Mononuclear cell (primary cell): ENCODE measurements at regions not wholly inside any gene's neighbourhood (a gene's known extent, or its start where the extent isn't known, plus 50 kb on each side); places are given as distances from the start of the nearest gene placed in this dataset.

Experiments
- H3K27me3 ChIP-seq: 2 replicates; pipeline ENCODE4 v1.6.0; 2011; ENCODE audit warnings: low read length, control low read depth; ENCODE audit not compliant: insufficient read depth
- H3K4me1 ChIP-seq: 2 replicates; pipeline ENCODE4 v1.5.1; 2011; ENCODE audit warnings: mild to moderate bottlenecking, low read length, control low read depth; ENCODE audit not compliant: insufficient read depth
- H3K4me3 ChIP-seq: 2 replicates; pipeline ENCODE4 v1.5.1; 2011; ENCODE audit warnings: mild to moderate bottlenecking, low read length, moderate library complexity
- H3K9me3 ChIP-seq: 2 replicates; pipeline ENCODE4 v1.5.1; 2011; ENCODE audit warnings: low read depth, mild to moderate bottlenecking, control low read depth, low read length

GRCh38 chr1:59012378-59012777, 228.5 kb upstream of the JUN start:
- no peaks in the 10 kb centered on the region for H3K27me3 ChIP-seq
- H3K4me3 ChIP-seq = no peak overlapping the region
- peaks cover 36% of the 10 kb centered on the region for H3K4me1 ChIP-seq
- no peaks in the 10 kb centered on the region for H3K9me3 ChIP-seq

GRCh38 chr1:59013276-59013927, 229.6 kb upstream of the JUN start:
- no peaks in the 10 kb centered on the region for H3K27me3 ChIP-seq
- H3K4me1 ChIP-seq = peaks cover 35% of the 10 kb centered on the region
- no peak overlapping the region for H3K4me3 ChIP-seq
- no peaks in the 10 kb centered on the region for H3K9me3 ChIP-seq

GRCh38 chr1:59013928-59014279, 230.1 kb upstream of the JUN start:
- H3K4me1 ChIP-seq = peaks cover 33% of the 10 kb centered on the region

GRCh38 chr1:59014827-59015226, 231.0 kb upstream of the JUN start:
- Histone ChIP-seq H3K9me3 (no peaks in the 10 kb centered on the region), H3K4me1 (peaks cover 36% of the 10 kb centered on the region), H3K4me3 (no peak overlapping the region), H3K27me3 (no peaks in the 10 kb centered on the region)

More at GRCh38 chr1:59013928-59014279, 230.1 kb upstream of the JUN start:
- Histone ChIP-seq H3K27me3 (no peaks in the 10 kb centered on the region), H3K4me3 (no peak overlapping the region), H3K9me3 (no peaks in the 10 kb centered on the region)

GRCh38 chr1:59015708-59016107, 231.9 kb upstream of the JUN start:
- H3K9me3 ChIP-seq = no peaks in the 10 kb centered on the region
- H3K4me1 ChIP-seq = peaks cover 45% of the 10 kb centered on the region
- H3K27me3 ChIP-seq = no peaks in the 10 kb centered on the region
- no peak overlapping the region for H3K4me3 ChIP-seq

- no peak overlapping the region for H3K4me3 ChIP-seq
- H3K27me3 ChIP-seq = no peaks in the 10 kb centered on the region
- peaks cover 49% of the 10 kb centered on the region for H3K4me1 ChIP-seq
- no peaks in the 10 kb centered on the region for H3K9me3 ChIP-seq
These were observed 232.5 kb upstream of the JUN start for GRCh38 chr1:59016390-59016789.

- Histone ChIP-seq H3K4me3 (no peak overlapping the region), H3K4me1 (peaks cover 49% of the 10 kb centered on the region), H3K9me3 (no peaks in the 10 kb centered on the region), H3K27me3 (no peaks in the 10 kb centered on the region)
These were observed 233.8 kb upstream of the JUN start for GRCh38 chr1:59017501-59018231.

- no peaks in the 10 kb centered on the region for H3K27me3 ChIP-seq
- H3K4me3 ChIP-seq = no peak overlapping the region
- peaks cover 44% of the 10 kb centered on the region for H3K4me1 ChIP-seq
- no peaks in the 10 kb centered on the region for H3K9me3 ChIP-seq
These were observed 234.6 kb upstream of the JUN start for GRCh38 chr1:59018446-59018845.

GRCh38 chr1:59018860-59019259, 235.0 kb upstream of the JUN start:
- Histone ChIP-seq H3K4me3 (no peak overlapping the region), H3K9me3 (no peaks in the 10 kb centered on the region), H3K27me3 (no peaks in the 10 kb centered on the region), H3K4me1 (peaks cover 40% of the 10 kb centered on the region)

- Histone ChIP-seq H3K9me3 (no peaks in the 10 kb centered on the region), H3K4me3 (no peak overlapping the region), H3K4me1 (peaks cover 40% of the 10 kb centered on the region), H3K27me3 (no peaks in the 10 kb centered on the region)
These were observed 236.5 kb upstream of the JUN start for GRCh38 chr1:59020151-59020997.

GRCh38 chr1:59022199-59022598, 238.4 kb upstream of the JUN start:
- Histone ChIP-seq H3K4me1 (peaks cover 42% of the 10 kb centered on the region), H3K27me3 (no peaks in the 10 kb centered on the region), H3K9me3 (no peaks in the 10 kb centered on the region), H3K4me3 (no peak overlapping the region)

- no peaks in the 10 kb centered on the region for H3K27me3 ChIP-seq
- no peaks in the 10 kb centered on the region for H3K9me3 ChIP-seq
- peaks cover 36% of the 10 kb centered on the region for H3K4me1 ChIP-seq
- H3K4me3 ChIP-seq = no peak overlapping the region
These were observed 239.0 kb upstream of the JUN start for GRCh38 chr1:59022799-59023198.

- H3K27me3 ChIP-seq = no peaks in the 10 kb centered on the region
- no peak overlapping the region for H3K4me3 ChIP-seq
- no peaks in the 10 kb centered on the region for H3K9me3 ChIP-seq
- peaks cover 16% of the 10 kb centered on the region for H3K4me1 ChIP-seq
These were observed 241.4 kb upstream of the JUN start for GRCh38 chr1:59025201-59025600.

- H3K4me1 ChIP-seq = peaks cover 8% of the 10 kb centered on the region
- no peaks in the 10 kb centered on the region for H3K27me3 ChIP-seq
- H3K4me3 ChIP-seq = no peak overlapping the region
- H3K9me3 ChIP-seq = no peaks in the 10 kb centered on the region
These were observed 242.1 kb upstream of the JUN start for GRCh38 chr1:59025898-59026426.

GRCh38 chr1:59026472-59026948, 242.7 kb upstream of the JUN start:
- Histone ChIP-seq H3K4me3 (no peak overlapping the region), H3K9me3 (no peaks in the 10 kb centered on the region)

More at GRCh38 chr1:59026472-59026948, 242.7 kb upstream of the JUN start:
- Histone ChIP-seq H3K27me3 (no peaks in the 10 kb centered on the region), H3K4me1 (peaks cover 7% of the 10 kb centered on the region)
